ENCODE measurements at regions not wholly inside any gene's neighbourhood (a gene's known extent, or its start where the extent isn't known, plus 50 kb on each side); places are given as distances from the start of the nearest gene placed in this dataset.

DNA sequence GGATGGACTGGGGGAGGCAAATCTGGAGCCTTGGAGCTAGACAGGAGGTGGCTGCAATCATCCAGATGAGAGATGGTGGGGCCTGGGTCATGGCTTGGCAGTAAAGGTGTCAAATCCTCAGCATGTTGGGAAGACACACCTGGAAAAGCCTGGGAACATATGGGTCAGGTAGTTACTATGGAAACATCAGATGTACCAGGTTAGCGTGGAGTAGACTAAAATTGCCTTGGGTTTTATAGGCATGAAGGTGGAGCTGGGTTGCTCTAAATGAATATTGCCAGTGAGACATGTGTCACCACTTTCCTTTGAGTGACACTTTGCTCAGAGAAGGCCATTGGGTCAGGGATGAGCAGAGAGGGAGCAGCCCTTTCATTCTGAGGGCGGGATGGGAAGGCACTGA, 473.7 kb downstream of the TBC1D22A start:
- TF ChIP-seq, protein P1, sequence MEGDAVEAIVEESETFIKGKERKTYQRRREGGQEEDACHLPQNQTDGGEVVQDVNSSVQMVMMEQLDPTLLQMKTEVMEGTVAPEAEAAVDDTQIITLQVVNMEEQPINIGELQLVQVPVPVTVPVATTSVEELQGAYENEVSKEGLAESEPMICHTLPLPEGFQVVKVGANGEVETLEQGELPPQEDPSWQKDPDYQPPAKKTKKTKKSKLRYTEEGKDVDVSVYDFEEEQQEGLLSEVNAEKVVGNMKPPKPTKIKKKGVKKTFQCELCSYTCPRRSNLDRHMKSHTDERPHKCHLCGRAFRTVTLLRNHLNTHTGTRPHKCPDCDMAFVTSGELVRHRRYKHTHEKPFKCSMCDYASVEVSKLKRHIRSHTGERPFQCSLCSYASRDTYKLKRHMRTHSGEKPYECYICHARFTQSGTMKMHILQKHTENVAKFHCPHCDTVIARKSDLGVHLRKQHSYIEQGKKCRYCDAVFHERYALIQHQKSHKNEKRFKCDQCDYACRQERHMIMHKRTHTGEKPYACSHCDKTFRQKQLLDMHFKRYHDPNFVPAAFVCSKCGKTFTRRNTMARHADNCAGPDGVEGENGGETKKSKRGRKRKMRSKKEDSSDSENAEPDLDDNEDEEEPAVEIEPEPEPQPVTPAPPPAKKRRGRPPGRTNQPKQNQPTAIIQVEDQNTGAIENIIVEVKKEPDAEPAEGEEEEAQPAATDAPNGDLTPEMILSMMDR (IDR thresholded peaks at IDR 0.05; ENCODE audit: low read depth, low read length, poor library complexity, severe bottlenecking), result no peak
- TF ChIP-seq EZH2phosphoT487 (IDR thresholded peaks at IDR 0.05; ENCODE audit: borderline replicate concordance, low read length), result no peak
